HAP-1 (cell line): ENCODE measurements at regions not wholly inside any gene's neighbourhood (a gene's known extent, or its start where the extent isn't known, plus 50 kb on each side); places are given as distances from the start of the nearest gene placed in this dataset.
"Not testable (repeated sequence)": the region's sequence is repeated elsewhere in the genome, so short reads cannot be mapped to it uniquely, and the experiment has no call there.

Experiments used
- DNase-seq, 2 experiments: peaks; one replicate each; pipeline ENCODE4 v3.0.0-alpha.2; 2016 to 2020; ENCODE audit warnings: low spot score in 2 of 2
- H3K27me3 ChIP-seq: fragments of 250-450 bp; sonication (Bioruptor Pico); 2 replicates; pipeline ENCODE4 v1.5.1; 2020; ENCODE audit warnings: low read depth, mild to moderate bottlenecking, moderate library complexity
- H3K36me3 ChIP-seq: fragments of 250-450 bp; sonication (Bioruptor Pico); replicated peaks from 2 replicates; pipeline ENCODE4 v1.5.1; 2020; ENCODE audit warnings: mild to moderate bottlenecking
- H3K4me1 ChIP-seq: fragments of 250-450 bp; sonication (Bioruptor Pico); 2 replicates; pipeline ENCODE4 v1.5.1; 2020; ENCODE audit warnings: mild to moderate bottlenecking
- H3K4me3 ChIP-seq: fragments of 250-450 bp; sonication (Bioruptor Pico); 2 replicates; pipeline ENCODE4 v1.5.1; 2020; ENCODE audit warnings: mild to moderate bottlenecking, moderate library complexity
- H3K9me3 ChIP-seq: fragments of 250-450 bp; sonication (Bioruptor Pico); 2 replicates; pipeline ENCODE4 v1.5.1; 2020; ENCODE audit warnings: mild to moderate bottlenecking, moderate library complexity
- in situ Hi-C: fragments of 300-500 bp; cut with MboI; formaldehyde crosslinking; loops from 3 replicates; pipeline ENCODE4 v1.14.3; 2020; ENCODE audit warnings: low sequenced_read_pairs, inconsistent platforms, mixed read lengths

DNA sequence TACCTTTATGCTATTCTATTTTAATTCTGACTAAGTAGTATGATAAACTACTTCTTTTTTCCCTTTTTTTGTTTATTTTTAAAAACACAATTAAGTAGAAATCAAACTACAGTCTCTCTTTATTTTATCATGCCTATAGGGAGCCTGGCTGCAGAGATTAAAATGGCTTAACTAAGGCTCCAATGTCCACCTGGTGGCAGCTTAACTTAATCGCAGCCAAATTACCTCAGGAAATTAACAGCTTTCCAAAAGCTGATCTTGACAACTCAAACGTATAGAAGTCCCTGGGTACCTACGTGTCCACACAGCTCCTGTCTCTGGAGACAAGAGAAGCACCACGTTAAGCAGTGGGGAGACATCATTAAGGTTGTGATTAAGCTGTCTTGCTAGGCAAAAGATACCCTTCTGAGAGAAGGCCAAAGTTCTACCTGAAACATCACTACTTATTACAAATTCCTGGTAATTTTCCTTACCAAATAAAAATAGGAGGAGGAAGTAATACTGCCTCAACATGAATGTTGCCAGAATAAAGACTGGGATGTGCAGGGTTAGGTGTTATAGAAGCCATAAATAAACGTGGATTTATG lies 63.2 kb upstream of the SNX19 start:
- H3K36me3 ChIP-seq = no peaks in the 10 kb centered on the region
- H3K9me3 ChIP-seq = no peaks in the 10 kb centered on the region
- in situ Hi-C loops = no loop called here
- no peaks in the 10 kb centered on the region for H3K4me1 ChIP-seq
- DNase-seq = no peak
- H3K27me3 ChIP-seq = no peaks in the 10 kb centered on the region
- no peak overlapping the region for H3K4me3 ChIP-seq

DNA sequence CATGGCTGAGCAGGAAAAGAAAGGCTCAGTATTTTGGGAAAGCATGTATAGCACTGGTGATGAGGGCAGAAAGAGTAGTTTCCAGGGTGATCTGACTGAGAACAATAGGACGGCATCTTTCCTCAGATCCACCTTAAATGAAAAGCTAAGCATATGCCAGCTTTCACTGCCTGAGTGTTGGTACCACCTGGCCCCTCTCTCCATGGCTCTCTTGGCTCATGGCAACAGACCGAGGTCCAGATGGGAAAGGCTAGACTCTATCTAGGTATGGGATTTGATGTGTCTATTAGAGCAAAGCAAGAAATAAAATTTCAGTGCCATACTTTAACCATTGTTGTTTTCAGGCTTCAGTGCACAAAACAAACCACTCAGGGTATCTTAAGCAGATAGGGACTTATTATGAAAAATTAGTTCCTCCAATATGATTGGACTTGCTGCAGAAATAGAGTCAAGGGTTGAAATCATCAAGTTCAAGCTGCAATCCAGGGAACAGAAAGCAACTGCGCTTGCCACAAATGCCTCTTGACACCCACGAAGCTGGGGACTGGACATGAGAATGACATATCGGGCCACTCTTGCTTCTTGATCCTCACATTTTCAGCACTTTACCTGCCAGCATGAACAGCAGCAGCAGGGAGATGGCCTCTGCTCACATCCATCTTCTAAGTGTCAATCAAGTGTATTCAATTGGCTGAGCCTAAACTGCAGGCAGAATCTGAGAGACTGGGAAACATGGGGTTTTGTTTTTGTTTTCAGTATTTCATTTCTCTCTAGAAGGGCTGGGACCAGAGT lies 64.0 kb upstream of the SNX19 start:
- Histone ChIP-seq H3K4me1 (no peaks in the 10 kb centered on the region), H3K9me3 (no peaks in the 10 kb centered on the region), H3K4me3 (no peak overlapping the region), H3K27me3 (no peaks in the 10 kb centered on the region), H3K36me3 (no peaks in the 10 kb centered on the region)
- in situ Hi-C loops = no loop called here
- no peak for DNase-seq

DNA sequence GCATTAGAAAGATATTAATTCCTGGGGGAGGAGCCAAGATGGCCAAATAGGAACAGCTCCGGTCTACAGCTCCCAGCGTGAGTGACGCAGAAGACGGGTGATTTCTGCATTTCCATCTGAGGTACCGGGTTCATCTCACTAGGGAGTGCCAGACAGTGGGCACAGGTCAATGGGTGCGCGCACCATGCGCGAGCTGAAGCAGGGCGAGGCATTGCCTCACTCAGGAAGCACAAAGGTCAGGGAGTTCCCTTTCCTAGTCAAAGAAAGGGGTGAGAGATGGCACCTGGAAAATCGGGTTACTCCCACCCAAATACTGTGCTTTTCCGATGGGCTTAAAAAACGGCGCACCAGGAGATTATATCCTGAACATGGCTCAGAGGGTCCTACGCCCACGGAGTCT lies 68.0 kb upstream of the SNX19 start:
- H3K27me3 ChIP-seq, DNase-seq, H3K36me3 ChIP-seq, H3K4me1 ChIP-seq, H3K4me3 ChIP-seq, in situ Hi-C loops, H3K9me3 ChIP-seq: not testable (repeated sequence)

DNA sequence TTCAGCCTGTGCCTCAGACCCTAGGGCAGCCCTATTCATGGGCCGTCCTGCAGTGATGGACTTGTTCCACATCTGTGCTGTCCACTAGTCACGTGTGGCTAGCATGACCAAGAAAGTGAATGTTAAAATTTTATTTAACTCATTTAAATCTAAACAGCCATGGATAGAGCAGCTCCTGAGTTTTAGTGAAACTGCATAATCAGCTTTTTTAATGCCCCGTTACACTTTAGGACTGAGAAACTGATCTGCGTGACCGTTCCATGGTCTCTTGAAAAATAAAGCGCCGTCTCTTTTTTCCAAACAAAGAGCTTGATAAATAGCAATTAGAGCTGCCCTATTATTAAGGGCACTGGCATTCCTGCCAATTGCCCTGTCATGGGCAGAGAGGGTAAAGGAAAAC lies 76.5 kb upstream of the SNX19 start:
- Histone ChIP-seq H3K27me3 (no peaks in the 10 kb centered on the region), H3K9me3 (no peaks in the 10 kb centered on the region), H3K36me3 (no peaks in the 10 kb centered on the region), H3K4me1 (no peaks in the 10 kb centered on the region), H3K4me3 (no peak overlapping the region)
- in situ Hi-C loops = no loop called here
- no peak for DNase-seq

DNA sequence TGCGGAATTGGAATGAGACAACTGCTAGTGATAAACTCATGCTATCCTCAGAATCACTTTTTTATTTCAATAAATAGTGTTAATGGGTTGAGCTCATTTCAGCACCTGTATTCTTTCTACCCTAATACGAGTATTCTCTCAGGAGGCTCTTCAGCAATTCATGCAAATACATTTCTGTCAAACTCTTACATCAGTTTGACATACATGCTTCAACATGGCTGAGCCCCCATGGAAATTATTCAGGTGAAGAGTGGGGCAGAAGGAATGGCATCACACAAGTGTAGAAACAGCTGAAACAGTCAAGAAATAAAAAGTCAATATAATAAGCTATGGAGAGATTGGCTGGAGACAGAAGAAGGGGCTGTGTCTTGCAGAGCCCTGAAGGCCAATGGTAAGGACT lies 77.8 kb upstream of the SNX19 start:
- in situ Hi-C loops = no loop called here
- Histone ChIP-seq H3K9me3 (no peaks in the 10 kb centered on the region), H3K4me3 (no peak overlapping the region), H3K4me1 (no peaks in the 10 kb centered on the region), H3K36me3 (no peaks in the 10 kb centered on the region), H3K27me3 (no peaks in the 10 kb centered on the region)
- no peak for DNase-seq

DNA sequence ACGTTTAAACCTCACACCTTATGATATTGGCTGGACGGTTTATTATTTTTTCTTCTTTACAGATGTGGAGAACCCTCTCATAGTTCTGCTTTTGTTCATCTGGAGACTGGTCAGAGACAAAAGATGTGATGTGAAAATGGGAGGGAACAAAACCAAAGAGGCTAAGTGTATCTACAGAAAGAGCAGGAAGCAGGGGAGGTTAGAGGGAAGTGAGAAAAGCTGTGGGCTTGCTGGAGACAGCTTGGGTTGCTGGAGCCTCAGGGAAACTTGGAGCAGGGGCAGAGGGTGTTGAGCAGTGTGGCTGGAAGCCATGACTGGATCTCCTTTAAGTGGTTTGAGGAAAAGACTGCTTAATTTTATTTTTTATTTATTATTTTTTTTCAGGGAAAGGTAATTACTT lies 79.0 kb upstream of the SNX19 start:
- H3K36me3 ChIP-seq = no peaks in the 10 kb centered on the region
- no peak overlapping the region for H3K4me3 ChIP-seq
- no peaks in the 10 kb centered on the region for H3K27me3 ChIP-seq
- in situ Hi-C loops = no loop called here
- no peak for DNase-seq
- H3K4me1 ChIP-seq = no peaks in the 10 kb centered on the region
- no peaks in the 10 kb centered on the region for H3K9me3 ChIP-seq

DNA sequence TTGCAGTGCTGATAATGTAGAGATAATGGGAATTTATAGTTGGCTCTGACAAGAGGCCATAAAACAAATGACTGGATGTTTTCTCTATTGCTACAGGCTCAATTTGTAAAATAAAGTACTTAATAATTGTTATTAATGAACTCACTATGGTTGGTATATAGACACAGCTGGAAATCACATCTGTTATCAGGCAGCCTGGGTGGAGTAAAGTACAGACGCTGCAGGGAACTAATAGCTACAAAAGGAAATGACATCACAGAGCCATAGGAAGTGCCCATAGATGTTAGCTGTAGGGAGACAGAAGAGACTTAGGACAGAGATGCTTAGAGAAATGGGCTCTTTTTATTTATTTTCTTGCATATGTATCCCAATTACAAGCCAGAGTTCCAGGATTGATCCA lies 81.0 kb upstream of the SNX19 start:
- no peak overlapping the region for H3K4me3 ChIP-seq
- H3K4me1 ChIP-seq = no peaks in the 10 kb centered on the region
- H3K9me3 ChIP-seq = no peaks in the 10 kb centered on the region
- in situ Hi-C loops = no loop called here
- DNase-seq = no peak
- no peaks in the 10 kb centered on the region for H3K36me3 ChIP-seq
- no peaks in the 10 kb centered on the region for H3K27me3 ChIP-seq

DNA sequence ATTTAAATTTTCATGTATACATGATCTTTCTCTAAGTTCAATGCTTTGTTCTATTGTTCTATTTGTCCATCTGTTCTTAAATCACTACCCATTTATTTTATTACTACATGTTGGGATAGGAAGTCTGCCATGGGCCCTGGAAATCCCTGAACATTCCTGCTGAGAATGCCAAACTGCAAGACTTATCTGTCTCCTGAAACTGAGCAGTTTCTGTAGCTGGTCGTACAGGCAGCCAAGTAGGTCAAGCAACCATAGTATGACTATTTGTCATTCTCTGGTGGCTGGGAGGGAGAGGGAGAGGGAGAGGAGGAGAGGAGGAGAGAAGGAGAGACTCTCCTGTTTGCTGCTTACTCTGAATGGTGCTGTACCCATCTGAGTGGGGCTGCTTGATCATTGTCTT lies 82.8 kb upstream of the SNX19 start:
- no peaks in the 10 kb centered on the region for H3K9me3 ChIP-seq
- no peaks in the 10 kb centered on the region for H3K36me3 ChIP-seq
- no peak for DNase-seq
- no peaks in the 10 kb centered on the region for H3K27me3 ChIP-seq
- no peaks in the 10 kb centered on the region for H3K4me1 ChIP-seq
- in situ Hi-C loops = no loop called here
- H3K4me3 ChIP-seq = no peak overlapping the region

DNA sequence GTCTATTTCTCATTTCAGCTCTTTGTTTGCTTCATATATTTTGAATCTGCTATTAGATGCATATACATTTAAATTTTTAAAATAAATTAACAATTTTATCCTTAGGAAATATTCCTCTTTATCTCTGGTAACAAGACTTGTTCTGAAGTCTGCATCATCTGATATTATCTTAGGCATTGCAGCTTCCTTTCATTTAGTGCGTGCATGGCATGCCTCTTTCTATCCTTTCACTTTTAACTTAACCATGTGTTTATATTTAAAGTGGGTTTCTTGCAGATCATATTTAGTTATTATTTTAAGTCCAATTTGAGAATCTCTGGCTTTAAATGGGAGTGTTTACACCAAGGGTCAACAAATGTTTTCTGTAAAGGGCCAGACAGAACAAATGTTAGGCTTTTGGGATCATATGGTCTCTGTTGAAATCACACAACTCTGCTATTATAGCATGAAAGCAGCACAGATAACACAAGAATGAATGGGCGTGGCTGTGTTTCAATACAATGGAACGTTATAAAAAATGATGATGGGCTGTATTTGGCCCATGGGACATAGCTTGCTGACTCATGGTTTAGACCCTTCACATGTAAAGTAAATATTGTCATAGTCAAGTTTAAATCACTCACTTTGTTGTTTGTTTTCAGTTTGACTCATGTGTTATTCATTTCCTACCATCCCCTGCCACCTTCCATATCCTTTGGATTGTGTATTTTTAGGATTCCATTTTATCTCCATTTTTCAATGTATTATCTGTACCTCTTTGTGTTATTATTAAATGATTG lies 83.9 kb upstream of the SNX19 start:
- Histone ChIP-seq H3K4me1 (no peaks in the 10 kb centered on the region), H3K27me3 (no peaks in the 10 kb centered on the region), H3K4me3 (no peak overlapping the region), H3K9me3 (no peaks in the 10 kb centered on the region), H3K36me3 (no peaks in the 10 kb centered on the region)
- in situ Hi-C loops = no loop called here
- no peak for DNase-seq

DNA sequence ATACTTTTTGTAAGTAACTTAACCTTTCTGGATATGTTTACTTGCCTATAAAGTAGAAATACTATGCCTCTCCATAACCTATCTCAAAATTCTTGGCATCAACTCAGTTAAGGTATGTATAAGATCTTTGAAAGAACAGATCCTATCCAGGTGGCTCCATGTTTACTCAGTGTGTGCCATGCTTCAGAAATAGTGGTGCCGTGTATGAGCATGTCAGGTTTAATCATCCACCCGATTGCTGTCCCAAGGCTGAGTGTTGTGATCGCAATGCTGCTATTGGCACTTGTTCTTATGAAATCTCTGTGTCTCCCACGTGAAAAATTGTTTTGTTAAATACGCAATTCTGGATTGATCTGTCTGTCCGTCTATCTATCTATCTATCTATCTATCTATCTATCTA lies 85.9 kb upstream of the SNX19 start:
- DNase-seq = no peak
- no peak overlapping the region for H3K4me3 ChIP-seq
- H3K36me3 ChIP-seq = no peaks in the 10 kb centered on the region
- H3K4me1 ChIP-seq = no peaks in the 10 kb centered on the region
- H3K9me3 ChIP-seq = no peaks in the 10 kb centered on the region
- in situ Hi-C loops = no loop called here
- no peaks in the 10 kb centered on the region for H3K27me3 ChIP-seq

DNA sequence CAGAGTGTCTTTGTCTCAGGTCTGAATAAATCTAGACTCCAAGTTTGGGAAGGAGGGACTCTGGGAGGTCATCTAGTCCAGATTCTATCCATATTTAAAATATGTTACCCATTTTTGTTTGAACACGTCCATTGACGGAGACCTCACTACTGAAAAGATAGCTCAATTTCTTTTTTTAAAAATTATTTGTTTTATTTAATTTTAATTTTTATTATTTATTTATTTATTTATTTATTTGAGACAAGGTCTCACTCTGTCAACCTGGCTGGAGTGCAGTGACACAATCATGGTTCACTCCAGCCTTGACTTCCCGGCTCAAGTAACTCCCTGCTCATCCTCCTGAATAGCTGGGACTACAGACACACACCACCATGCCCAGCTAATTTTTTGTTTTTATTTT lies 89.5 kb upstream of the SNX19 start:
- in situ Hi-C loops = no loop called here
- H3K36me3 ChIP-seq = no peaks in the 10 kb centered on the region
- no peaks in the 10 kb centered on the region for H3K4me1 ChIP-seq
- DNase-seq = no peak
- H3K9me3 ChIP-seq = no peaks in the 10 kb centered on the region
- no peak overlapping the region for H3K4me3 ChIP-seq
- no peaks in the 10 kb centered on the region for H3K27me3 ChIP-seq

DNA sequence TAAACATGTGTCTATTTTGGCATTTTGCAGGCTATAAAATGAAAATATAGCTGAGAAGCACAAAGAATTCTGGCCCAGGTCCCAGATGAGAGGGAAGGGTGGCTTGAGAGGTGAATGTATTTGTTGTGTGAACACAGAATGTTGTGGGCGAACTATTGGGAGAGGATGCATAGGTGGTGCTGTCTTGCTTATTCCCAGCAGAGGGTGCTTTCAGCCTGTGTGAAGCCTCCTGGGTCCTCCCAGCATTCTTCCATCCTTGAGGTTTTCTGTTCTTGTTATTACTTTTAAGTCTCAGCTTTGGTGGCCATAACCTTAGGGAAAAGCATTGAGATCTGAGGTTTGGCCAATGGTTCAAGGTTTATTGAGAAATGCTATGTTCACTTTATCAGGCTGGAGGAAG lies 108.7 kb upstream of the SNX19 start:
- Histone ChIP-seq H3K9me3 (no peaks in the 10 kb centered on the region), H3K4me3 (no peak overlapping the region), H3K36me3 (no peaks in the 10 kb centered on the region), H3K27me3 (no peaks in the 10 kb centered on the region), H3K4me1 (no peaks in the 10 kb centered on the region)
- no peak for DNase-seq
- in situ Hi-C loops = no loop called here

DNA sequence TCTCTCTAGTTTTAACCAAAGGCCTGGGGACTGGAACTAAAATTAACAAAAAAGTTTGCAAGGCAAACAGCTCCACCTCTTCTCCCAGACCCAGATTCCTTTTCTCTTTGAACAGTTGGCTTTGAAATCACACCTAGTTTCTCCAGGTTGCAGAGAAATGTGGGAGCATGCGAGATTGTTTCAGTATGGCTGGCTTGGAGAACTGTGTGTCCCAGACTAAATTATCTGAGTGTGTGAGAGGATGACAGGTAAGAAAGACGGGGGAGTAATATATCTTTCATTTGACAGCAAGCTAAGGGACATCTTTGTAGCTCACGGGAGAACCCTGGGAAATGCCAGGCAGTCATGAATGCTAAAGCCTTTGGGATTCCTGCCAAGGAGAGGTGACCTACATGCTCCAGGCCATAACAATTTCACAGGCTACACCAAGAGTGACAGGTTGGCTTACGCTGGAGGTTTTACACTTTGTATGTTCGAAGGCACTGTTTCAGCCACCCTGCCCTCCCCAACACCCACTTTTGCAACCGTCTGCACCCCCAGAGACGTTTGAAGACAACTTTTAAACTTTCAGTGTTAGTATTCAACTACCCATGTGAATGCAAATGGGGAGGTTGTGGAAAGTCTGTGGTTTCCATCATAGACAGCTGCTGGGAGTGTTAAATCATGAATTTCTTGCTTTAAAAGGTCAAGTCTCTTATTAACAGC lies 109.3 kb upstream of the SNX19 start:
- Histone ChIP-seq H3K4me1 (no peaks in the 10 kb centered on the region), H3K36me3 (no peaks in the 10 kb centered on the region), H3K4me3 (no peak overlapping the region), H3K27me3 (no peaks in the 10 kb centered on the region), H3K9me3 (no peaks in the 10 kb centered on the region)
- DNase-seq = no peak
- in situ Hi-C loops = no loop called here

DNA sequence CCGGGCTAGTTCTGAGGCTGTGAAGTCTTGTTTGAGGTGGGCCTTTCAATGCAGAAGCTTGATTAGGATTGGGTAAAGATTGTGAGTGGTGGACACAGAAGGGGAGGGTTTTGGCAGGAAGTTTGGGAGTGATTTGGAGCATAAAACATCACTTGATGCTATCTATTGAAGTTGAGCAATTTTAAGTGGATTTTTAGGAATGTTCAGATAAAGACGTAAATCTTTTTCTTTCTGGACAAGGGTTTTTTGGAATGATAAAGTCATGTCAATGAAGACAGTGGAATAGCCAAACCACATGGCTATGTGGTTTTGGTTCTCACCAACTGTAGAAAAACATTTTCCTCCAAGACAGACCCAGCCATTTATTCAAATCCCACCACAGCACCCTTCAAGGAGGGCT lies 111.2 kb upstream of the SNX19 start:
- Histone ChIP-seq H3K36me3 (no peaks in the 10 kb centered on the region), H3K27me3 (no peaks in the 10 kb centered on the region), H3K4me3 (no peak overlapping the region), H3K4me1 (no peaks in the 10 kb centered on the region), H3K9me3 (no peaks in the 10 kb centered on the region)
- in situ Hi-C loops = no loop called here
- no peak for DNase-seq
